NT2/D1 (cell line): ENCODE measurements at regions not wholly inside any gene's neighbourhood (a gene's known extent, or its start where the extent isn't known, plus 50 kb on each side); places are given as distances from the start of the nearest gene placed in this dataset.

Experiments
- DNase-seq: peaks from one replicate; pipeline ENCODE4 v3.0.0-alpha.2; 2011; ENCODE audit warnings: low read depth, low spot score
- H3K27me3 ChIP-seq: 2 replicates; pipeline ENCODE4 v1.6.0; 2011; ENCODE audit warnings: mild to moderate bottlenecking; ENCODE audit not compliant: insufficient read length, insufficient read depth
- H3K36me3 ChIP-seq: 2 replicates; pipeline ENCODE4 v1.6.1; 2011; ENCODE audit warnings: mild to moderate bottlenecking, low read length, mixed read lengths; ENCODE audit not compliant: insufficient read depth, insufficient read length
- H3K4me1 ChIP-seq: 2 replicates; pipeline ENCODE4 v1.5.1; 2011; ENCODE audit not compliant: insufficient read depth, insufficient read length
- H3K4me3 ChIP-seq: 2 replicates; pipeline ENCODE4 v1.5.1; 2011; ENCODE audit warnings: low read depth; ENCODE audit not compliant: insufficient read length
- H3K9ac ChIP-seq: 2 replicates; pipeline ENCODE4 v1.6.0; 2011; ENCODE audit warnings: low read depth; ENCODE audit not compliant: insufficient read length
- H3K9me3 ChIP-seq: 2 replicates; pipeline ENCODE4 v1.5.1; 2011; ENCODE audit warnings: mild to moderate bottlenecking, low read length; ENCODE audit not compliant: insufficient read depth
- SUZ12 ChIP-seq: IDR thresholded peaks from 2 replicates; pipeline ENCODE4 v1.6.1; 2011; ENCODE audit not compliant: insufficient read length, insufficient read depth; ENCODE audit errors: extremely low read depth
- YY1 ChIP-seq: IDR thresholded peaks from 2 replicates; pipeline ENCODE4 v1.6.1; 2011; ENCODE audit not compliant: insufficient read length, insufficient read depth
- ZNF274 ChIP-seq: IDR thresholded peaks from 2 replicates; pipeline ENCODE4 v1.6.1; 2011; ENCODE audit warnings: mild to moderate bottlenecking, low read depth, low read length

GRCh38 chr5:167750586-167750985, 540.9 kb upstream of the WWC1 start:
- no peaks in the 10 kb centered on the region for H3K36me3 ChIP-seq
- no peaks in the 10 kb centered on the region for H3K27me3 ChIP-seq
- DNase-seq = no peak
- H3K4me3 ChIP-seq = no peak overlapping the region
- no peak overlapping the region for H3K9ac ChIP-seq
- no peaks in the 10 kb centered on the region for H3K9me3 ChIP-seq
- H3K4me1 ChIP-seq = no peaks in the 10 kb centered on the region
- TF ChIP-seq ZNF274 (no peak), YY1 (no peak), SUZ12 (no peak)

DNA sequence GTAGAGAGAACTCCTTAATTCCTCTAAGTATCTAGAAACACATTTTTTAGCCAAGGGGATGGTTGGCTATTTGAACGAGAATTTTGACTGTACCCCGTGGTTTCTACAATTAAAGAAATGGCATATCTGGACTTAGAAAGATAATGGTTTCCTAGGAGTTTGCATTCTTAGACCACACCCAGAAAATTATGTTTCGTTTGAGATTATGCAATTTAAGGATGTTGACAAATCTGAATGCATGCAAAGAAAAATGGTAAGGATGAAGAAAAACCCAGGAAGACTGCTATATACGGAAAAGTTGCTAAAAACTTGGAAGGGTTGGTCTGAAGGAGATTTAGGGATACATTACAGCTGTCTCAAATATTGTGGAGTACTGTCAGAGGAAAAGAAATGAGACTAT, 538.5 kb upstream of the WWC1 start:
- DNase-seq = no peak
- no peaks in the 10 kb centered on the region for H3K4me1 ChIP-seq
- H3K27me3 ChIP-seq = no peaks in the 10 kb centered on the region
- no peak for TF ChIP-seq ZNF274
- TF ChIP-seq SUZ12 = no peak
- no peak for TF ChIP-seq YY1
- H3K9me3 ChIP-seq = no peaks in the 10 kb centered on the region
- H3K36me3 ChIP-seq = no peaks in the 10 kb centered on the region
- H3K9ac ChIP-seq = no peak overlapping the region
- H3K4me3 ChIP-seq = no peak overlapping the region

DNA sequence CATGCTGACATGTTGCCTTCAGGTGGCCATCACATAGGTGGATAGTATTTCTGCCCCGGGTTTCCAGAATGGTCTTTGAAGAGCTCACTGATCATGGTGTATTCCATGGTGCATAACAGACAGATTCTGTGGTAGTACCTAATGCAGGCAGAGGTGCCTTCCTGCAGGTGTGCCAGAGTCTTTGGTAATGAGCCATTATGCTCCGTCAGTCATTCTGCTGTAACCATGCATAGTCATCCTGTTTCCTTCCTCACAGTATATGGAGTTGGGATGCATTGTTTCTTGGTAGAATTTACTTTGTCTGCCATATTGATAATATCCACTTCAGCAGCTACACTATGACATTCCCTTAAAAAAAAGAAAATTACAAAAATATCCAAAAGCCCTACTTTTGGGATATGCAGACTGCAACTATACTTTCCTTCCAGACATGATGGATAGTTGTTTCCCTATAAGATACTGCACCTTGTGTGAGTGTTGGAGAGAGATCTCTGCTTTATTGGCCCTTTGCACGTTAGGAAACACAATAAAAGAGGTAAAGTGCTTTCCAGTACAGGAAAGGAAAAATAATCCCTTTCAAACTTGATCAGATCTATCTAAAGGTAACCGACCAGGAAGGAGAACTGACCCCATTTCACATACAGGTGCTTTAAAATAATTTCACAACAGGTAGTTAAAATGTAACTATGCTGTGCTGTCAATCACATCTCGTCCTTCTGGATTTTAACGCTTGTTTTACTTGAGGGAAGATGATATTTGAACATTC, 537.5 kb upstream of the WWC1 start:
- no peak for DNase-seq
- H3K9me3 ChIP-seq = no peaks in the 10 kb centered on the region
- no peaks in the 10 kb centered on the region for H3K4me1 ChIP-seq
- no peak overlapping the region for H3K9ac ChIP-seq
- no peak overlapping the region for H3K4me3 ChIP-seq
- TF ChIP-seq SUZ12 (no peak), ZNF274 (no peak), YY1 (no peak)
- H3K27me3 ChIP-seq = no peaks in the 10 kb centered on the region
- H3K36me3 ChIP-seq = no peaks in the 10 kb centered on the region

GRCh38 chr5:167754501-167755021, 536.9 kb upstream of the WWC1 start:
- no peaks in the 10 kb centered on the region for H3K9me3 ChIP-seq
- no peaks in the 10 kb centered on the region for H3K4me1 ChIP-seq
- H3K36me3 ChIP-seq = no peaks in the 10 kb centered on the region
- no peaks in the 10 kb centered on the region for H3K27me3 ChIP-seq
- no peak for DNase-seq
- no peak for TF ChIP-seq YY1
- no peak for TF ChIP-seq SUZ12
- no peak for TF ChIP-seq ZNF274
- no peak overlapping the region for H3K4me3 ChIP-seq
- no peak overlapping the region for H3K9ac ChIP-seq

- Histone ChIP-seq H3K9me3 (no peaks in the 10 kb centered on the region), H3K9ac (no peak overlapping the region), H3K4me1 (no peaks in the 10 kb centered on the region), H3K27me3 (no peaks in the 10 kb centered on the region), H3K4me3 (no peak overlapping the region), H3K36me3 (no peaks in the 10 kb centered on the region)
- TF ChIP-seq ZNF274 = no peak
- no peak for TF ChIP-seq SUZ12
- no peak for DNase-seq
These were observed 536.0 kb upstream of the WWC1 start for GRCh38 chr5:167755420-167755819.

GRCh38 chr5:167759057-167759821, 532.2 kb upstream of the WWC1 start:
- Histone ChIP-seq H3K36me3 (no peaks in the 10 kb centered on the region), H3K9ac (no peak overlapping the region), H3K27me3 (no peaks in the 10 kb centered on the region), H3K9me3 (no peaks in the 10 kb centered on the region), H3K4me3 (no peak overlapping the region), H3K4me1 (no peaks in the 10 kb centered on the region)
- TF ChIP-seq ZNF274 (no peak), SUZ12 (no peak), YY1 (no peak)
- no peak for DNase-seq

DNA sequence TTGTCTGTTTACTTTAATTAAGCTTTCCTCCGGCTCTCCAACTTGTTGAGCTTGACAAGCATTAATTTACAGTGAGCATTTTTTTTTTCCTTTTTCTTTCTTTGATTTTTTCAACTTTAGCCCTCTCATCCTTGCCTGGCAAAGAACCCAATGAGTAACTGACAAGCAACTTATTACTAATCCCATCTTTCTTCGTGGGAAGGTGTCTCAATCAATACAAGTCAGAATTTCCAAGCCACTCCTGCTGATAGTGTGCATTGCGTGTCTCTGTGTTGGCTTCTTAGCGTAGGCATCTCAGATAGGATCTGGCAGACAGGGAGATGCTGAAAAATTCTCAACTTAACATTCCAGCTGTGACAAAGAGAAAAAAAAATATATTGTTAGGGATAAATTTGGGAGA, 527.7 kb upstream of the WWC1 start:
- no peaks in the 10 kb centered on the region for H3K27me3 ChIP-seq
- H3K36me3 ChIP-seq = no peaks in the 10 kb centered on the region
- peaks cover 3% of the 10 kb centered on the region; the same call in 1 of the 2 replicates for H3K9me3 ChIP-seq
- peaks cover 4% of the 10 kb centered on the region for H3K4me1 ChIP-seq
- no peak for TF ChIP-seq YY1
- TF ChIP-seq ZNF274 = no peak
- TF ChIP-seq SUZ12 = no peak
- no peak overlapping the region for H3K4me3 ChIP-seq
- no peak overlapping the region for H3K9ac ChIP-seq
- DNase-seq = no peak
